CD1c-positive myeloid dendritic cell (primary cell): ENCODE measurements at regions not wholly inside any gene's neighbourhood (a gene's known extent, or its start where the extent isn't known, plus 50 kb on each side); places are given as distances from the start of the nearest gene placed in this dataset.

Experiments
- DNase-seq: peaks from one replicate; pipeline ENCODE4 v3.0.0-alpha.2; 2016; ENCODE audit errors: extremely low spot score

DNA sequence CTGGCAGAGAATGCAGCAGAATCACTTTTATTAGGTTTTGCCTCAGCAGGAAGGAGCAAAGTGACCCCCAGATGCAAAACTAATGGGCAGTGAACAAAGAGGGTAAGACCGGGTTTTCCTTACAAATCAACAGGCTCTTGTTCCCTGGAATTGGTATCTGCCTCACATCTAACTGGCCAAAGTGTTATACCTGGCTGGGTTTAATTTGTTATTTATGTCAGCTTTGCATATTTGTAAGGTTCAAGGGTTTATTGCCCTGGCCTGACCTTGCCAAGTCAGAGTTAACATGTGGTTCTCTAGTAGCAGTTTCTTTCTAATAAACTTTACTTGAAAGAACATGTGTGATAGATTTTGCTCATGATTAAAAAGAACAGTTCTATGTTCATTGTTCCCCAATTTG lies 431.7 kb upstream of the NR2F2 start:
- no peak for DNase-seq

DNA sequence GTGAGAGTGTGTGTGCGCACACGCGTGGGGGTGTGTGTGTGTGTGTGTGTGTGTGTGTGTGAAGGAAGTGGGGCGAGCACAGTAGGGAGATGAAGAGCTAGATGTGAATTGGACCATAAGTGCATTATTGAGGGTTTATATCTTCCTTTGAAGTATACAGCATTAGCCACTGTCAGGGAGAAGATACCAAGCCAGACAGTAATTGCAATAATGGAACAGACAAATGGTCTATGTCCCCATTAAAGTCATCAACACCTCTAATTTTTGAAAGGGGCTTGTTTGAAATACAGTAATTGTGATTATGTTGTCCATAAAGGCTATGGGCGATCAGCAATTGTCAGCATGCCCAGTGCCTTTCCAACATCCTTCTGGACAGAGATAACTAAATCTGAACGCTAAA lies 429.2 kb upstream of the NR2F2 start:
- DNase-seq, result no peak

DNA sequence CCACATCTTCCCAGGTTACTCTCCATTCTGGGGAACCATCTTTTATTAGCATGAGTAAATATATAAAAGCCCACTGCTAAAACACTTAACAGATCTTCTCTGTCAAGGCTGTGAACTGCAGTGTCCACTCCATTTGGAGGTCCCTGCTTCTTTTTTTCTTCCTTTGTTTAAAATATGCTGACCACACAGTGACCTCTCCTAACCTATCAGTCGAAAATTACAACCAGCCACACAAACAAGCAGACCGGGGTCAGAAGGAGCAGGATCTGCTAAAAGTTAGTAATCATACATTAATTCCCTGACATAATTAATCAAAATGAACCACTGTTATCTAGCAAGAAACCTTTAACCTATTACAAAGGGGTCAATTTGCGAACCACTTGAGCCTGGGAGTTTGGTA lies 427.9 kb upstream of the NR2F2 start:
- no peak for DNase-seq

DNA sequence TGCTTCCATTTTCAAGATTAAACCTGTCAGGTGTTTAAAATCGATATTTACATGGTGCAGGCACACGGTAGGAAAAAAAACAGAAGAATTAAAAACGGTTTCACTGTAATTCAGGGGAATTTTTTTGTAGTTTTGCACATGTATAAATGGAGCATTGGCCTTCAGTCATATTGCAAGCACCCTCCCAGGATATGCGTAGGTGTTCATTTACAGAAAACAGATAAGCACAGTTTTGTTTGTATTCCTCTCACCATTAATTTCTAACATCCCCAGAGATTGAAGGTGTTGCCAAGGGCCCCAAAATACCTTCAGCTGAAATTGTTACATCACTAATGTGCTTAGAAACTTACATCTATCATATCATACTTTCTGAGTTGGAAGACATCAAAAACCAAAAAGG lies 427.1 kb upstream of the NR2F2 start:
- no peak for DNase-seq

DNA sequence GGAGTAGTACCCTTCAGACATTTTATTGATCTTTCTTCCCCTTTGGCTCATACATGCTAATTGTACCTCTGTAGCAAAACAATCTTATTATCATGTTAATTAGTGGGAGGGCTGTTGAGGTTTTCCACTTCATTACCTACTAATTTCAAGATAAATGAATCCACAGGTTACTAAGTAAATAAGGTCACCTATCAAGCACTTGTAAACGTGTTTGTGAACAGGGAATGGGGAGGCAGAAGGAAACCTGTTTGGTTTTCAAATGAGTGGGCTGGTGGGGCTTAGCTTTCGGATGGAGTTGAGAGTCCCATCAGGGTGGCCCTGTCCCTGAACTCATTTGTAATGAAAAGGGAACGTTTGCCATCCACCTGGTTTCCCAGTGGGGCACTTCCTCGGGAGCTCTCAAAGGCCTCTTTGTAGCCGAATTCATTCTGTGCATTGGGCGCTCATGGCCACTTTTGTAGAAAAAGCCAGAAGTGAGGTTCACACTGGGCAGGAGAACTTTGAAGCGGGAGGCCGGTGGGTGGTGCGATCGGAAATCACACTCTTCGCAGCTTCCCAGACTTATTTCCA lies 419.8 kb upstream of the NR2F2 start:
- no peak for DNase-seq

DNA sequence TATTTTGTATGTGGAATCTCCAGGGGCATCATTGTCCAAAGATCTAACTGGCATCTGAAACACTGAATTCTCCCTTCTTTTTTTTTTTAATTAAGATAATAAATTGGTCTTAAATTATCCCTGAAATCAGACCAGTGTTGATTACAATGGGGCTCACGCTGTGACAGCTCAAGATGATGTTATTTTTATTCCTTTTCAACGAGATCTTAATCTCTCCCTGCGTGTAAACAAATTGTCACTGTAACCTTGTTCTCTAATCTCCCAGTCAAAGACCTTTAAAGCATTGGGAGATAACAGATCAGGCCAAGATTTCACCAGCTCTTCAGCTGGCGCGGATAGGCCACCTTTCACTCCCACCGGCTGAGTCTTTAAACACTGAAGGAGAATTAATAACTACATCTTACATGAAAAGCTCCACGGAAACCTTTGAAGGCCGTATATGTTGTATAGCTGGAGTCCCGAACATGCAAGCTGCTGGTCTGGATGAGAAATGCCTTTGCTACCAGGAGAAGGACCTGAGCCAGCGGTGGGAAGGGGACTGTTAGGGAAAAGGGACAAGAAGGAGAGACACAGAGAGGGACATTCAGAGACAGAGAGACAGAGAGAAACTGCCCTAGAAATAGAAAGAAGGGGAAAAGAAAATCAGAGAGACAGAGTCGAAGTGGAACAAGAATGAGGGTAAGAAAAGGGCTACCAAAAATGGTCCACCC lies 418.8 kb upstream of the NR2F2 start:
- DNase-seq, result no peak

DNA sequence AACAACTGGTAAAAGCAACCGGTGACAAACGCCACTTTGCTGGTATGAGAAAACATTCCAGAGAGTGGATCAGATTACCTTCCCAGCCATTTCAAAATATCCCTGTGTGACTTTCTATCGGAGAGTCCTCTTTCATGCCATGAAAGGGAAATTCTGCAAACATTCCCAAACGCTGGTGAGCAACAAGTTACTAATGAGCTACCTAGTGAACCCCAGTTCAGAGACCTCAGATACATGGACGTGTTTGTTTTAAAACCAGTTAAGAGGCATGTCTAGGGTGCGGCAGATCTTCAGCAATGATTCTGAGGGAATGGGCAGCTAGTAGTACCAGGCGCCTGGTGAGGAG lies 418.2 kb upstream of the NR2F2 start:
- DNase-seq, result no peak

DNA sequence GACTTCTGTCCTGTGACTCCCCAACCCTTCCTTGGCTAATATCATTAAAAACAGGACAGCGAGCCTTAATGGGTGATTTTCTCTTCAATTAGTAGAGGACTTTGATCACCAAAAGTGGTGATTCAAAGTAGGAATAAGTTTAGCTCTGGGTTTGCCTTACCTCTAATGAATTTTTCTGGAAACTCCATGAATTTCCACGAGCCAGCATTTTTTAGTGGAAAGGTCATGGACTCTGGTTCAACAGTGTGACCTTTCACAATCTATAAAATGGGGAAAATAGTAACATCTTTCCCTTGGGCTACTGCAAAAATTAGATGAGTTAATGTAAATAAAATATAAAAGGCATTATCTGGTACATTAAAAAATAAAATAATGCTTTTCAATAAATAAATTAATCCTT lies 417.8 kb upstream of the NR2F2 start:
- no peak for DNase-seq

DNA sequence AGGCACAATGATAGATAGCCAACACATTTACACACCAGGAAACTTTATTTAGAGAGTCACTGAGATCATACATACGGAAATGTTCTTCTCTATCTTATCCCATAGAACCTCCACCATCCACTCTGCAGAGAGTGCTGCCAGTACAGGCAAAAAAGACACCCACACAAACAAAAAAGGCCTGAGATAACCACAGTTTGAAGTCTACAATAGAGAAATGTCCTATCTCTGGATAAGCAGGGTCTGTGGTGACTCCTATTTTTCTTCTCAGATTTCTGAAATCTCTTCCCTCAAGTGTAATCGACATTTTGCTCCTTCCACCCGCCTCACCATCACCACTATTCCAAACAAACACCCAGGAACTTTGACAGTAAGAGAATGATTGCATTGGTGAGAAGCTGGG lies 413.9 kb upstream of the NR2F2 start:
- DNase-seq, result no peak

DNA sequence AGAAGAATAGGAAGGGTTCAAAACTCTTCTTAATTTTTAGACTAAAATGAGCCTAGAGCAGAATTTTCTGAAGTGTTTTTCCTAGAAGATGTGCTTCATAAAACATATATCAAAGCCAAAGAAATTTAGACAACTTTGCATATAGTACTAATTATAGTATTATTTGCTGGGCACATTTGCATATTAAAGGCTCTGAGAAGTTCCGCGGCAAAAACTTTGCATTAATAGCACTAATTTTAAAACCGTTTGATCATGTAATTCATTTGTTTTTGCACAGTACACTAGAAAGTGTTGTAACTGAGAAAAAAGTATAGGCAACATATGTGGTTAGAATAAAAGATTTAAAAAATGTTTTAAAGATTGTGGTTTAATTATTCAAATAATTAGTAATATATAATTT lies 412.0 kb upstream of the NR2F2 start:
- no peak for DNase-seq

DNA sequence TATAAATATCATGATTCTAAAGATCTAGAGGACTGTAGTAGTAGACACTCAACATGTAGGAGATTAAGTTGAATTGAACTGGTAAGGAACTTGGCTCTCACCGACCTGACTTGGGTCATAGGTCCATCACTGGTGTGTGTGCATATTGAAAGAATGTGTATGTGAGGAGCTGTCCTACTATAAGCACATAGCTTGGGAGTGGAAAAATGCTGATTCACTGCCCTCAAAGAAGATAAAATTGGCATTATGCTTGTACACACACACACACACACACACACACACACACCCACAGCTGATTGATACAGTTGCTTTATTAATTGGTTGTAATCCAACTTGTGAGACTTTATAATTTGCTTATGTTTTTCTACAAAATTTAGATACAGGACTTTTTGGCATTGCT lies 411.0 kb upstream of the NR2F2 start:
- no peak for DNase-seq

DNA sequence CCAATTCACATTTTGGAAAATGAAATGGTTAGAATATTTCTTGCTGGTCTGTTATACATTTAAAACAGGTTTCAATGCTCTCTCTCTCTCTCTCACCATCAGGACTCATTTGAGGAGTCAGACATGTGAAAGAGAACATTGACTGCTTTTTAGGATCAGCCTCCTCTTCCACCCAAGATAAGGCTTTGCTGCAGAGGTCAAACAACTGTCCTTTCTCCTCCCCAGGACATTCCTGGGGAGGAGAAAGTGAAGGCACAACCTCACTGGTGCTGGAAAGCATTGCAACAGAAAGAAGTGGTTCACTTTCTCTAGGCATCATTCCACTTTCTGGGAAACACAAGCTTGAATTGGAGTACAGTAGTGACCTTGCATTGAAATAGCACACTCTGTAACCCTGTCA lies 409.1 kb upstream of the NR2F2 start:
- DNase-seq, result no peak

DNA sequence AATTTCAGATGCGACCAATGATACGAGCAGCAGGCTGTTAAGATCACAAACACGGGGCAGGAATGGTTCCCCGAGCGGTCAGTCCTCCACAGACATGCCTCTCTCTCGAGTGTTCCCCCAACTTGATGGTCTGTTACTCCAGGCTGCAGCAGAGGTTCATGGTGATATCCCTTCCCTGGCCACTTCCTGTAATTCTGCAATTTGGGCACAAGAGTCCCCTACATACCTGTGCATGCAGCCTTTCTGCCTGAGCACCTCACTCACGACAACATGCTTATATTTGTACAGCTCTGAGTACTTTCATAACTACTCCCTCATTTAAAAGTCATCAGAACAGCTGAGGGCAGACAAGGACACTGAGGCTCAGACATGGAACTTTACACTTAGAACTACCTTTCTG lies 408.1 kb upstream of the NR2F2 start:
- no peak for DNase-seq

DNA sequence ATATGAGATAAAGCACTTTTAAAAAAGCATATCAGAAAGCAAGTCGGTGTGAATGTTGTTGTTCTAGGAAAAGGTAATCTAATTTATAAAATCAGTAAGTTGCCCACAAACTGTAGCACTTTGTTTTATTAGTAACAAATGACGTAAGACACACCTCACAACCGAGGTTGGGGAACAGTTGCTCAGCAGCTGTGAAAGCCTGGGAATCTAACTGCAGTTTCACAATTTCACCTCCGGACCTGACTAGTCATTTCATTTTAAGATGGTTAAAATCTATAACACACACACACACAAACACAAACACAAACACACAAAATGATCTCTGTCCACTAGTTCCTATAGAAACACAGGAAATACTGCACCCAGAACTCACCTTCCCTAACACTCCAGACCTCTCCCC lies 406.7 kb upstream of the NR2F2 start:
- no peak for DNase-seq

DNA sequence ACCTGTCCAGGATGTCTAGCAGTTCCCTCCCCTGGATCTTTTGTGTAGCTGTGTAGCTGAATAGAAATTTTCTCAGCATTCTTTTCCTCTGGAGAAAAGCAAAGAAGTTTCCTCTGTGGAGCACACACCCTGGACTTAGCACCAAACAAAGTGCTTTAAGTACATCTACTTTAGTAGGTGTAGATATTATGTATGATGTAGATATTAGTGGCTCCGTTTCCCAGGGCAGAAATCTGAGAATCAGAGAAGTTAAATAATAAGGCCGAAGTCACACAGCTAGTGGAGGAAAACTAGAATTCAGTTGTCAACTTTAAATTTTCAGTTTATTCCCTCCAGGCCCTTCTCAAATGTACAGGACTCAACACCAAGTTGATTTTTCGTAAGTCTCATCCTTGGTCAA lies 401.7 kb upstream of the NR2F2 start:
- no peak for DNase-seq

DNA sequence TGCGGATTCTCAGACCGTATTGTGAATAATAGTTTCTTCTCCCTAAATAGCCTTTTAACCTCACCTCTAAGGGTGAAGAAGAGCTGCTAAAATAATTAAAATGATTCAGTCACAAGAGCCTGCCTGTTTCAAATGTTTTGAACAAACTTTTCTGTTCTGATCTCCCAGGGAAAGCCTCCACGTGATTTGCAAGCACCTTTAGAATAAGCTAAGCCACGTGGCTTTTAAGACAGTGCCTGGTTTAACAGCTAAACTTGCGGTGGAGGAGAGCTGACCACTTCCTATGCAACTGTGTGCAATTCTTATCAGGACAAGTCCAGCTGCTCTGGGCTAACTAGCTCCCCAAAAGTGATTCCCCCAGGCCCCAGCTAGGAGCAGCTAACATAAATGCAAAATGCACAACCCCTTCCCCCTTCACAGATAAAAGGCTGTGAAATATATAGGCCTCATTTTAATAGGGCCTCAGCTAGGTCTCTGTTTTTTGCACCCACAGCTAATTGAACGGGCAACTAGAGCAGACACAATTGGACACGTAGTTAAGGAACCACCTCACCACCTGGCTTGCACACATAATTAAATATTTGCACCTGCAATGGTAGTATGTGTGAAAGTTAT lies 401.2 kb upstream of the NR2F2 start:
- no peak for DNase-seq

DNA sequence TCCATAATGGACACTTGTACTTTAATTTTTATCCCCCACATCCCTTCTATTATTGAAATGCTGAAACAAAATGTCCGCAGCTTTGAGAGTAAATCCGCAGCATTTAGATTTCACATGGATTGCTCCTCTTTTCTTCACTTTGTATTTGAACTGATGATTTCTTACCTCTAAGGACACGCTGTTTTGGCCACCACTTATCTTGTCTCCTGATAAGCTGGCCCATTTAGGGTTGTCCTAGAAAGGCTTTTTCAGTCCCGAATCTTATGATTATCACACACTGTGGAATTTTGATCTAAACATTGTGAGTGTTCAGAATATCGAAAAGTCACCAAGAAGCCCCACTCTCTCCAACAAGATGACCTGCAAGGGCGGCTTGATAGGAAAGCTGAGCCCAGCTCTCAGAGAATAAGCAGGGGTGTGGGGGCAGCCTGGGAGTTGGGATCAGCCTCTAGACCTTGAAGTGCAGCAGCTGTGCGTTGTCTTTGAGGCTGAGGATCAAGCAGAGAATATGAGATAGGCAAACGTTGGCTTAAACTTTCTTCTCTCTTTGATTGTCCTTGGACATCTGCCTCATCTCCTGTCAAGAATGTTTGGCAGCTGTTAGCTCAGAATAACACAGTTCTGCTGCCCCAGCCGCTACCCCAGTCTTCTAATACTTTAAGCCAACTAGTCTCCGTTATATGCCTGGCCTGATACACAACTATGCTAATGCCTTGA lies 399.7 kb upstream of the NR2F2 start:
- no peak for DNase-seq

DNA sequence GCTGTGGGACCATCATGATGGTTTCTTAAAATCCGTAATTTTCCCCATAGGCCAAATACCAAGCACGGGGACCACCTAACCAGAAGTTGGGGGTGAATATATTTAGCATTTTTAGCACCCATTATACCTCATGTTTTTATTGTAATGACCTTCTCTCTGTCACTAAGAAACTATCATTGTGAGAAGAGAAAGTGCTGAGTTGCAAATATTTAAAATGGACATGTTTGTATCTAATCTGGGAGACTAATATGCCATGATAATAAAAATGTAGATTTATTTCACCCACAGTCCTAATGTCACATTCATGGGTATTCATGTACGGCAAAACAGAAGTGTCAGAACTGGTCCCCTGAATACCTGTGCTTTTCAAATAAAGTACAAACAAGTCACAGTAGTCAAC lies 398.9 kb upstream of the NR2F2 start:
- DNase-seq, result no peak

DNA sequence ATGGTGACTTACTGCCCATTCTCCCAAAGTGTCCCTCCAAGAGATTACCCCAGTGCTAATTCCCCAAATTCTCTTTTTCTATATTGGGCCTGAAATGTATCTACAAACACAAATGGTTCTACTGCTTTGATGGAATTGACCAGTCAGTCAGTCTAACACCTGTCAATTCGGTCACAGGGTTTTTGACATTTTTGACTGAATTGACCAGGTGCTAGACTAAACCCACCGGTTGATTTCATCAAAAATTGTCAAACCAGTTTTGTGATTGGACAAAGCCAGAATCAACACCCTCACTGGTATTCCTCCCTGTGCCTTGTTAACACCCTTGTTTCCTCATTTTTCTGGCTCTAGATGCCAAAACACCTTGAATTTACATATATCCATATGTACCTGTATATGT lies 398.4 kb upstream of the NR2F2 start:
- no peak for DNase-seq

DNA sequence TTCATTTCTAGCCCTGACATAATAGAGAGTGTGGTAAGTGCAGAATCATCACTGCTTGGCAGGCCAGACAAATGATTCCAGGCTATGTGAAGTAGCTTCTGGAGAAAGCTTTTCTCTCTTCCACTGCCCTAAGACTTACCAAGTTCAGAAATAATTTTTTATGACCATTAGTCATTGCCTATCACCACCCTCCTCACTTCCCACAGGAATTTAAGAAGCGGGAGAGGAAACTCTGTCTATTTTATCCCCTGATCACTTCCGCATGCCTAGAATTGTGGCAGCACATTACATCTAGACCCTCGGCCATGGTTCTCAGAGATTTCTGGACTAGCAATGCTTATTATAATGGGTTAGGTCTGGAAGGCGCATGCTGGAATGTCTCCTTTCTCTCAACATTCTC lies 397.8 kb upstream of the NR2F2 start:
- no peak for DNase-seq

DNA sequence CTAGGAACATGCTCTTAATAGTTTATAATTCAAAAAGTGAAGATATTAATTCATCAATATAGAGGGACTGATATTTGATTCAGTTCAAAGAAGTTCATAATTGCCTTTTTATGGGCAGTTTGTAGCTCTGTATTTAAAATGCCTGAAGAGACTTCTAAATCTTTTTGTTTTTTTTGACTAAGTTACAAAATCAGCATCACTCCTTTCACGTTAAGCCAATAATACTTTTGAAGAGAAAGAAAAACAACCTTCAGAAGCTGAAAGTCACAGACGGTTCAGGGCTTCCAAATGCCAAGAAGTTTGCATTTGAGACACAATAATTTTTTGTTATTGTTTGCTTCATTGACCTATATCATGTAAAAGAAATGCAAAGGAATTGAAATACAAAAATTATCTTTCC lies 394.6 kb upstream of the NR2F2 start:
- no peak for DNase-seq

DNA sequence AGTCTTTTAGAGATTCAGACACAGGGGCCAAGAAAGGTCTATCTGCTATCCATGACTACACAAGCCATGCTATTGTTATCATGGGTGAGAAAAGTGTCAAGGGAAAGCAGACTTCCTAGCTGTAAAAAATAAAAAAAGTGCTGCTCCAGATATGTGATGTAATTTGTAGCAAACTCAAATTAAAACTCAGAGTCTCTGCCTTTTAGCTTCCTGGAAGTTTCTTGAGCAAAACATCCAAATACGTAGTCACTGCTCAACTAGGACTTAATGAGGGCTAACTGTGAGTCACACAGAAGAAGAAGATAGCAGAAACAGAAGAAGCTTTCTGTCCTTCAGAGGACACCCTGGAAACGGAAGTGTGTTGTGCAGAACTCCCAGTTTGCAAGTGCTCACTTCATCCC lies 393.4 kb upstream of the NR2F2 start:
- no peak for DNase-seq

DNA sequence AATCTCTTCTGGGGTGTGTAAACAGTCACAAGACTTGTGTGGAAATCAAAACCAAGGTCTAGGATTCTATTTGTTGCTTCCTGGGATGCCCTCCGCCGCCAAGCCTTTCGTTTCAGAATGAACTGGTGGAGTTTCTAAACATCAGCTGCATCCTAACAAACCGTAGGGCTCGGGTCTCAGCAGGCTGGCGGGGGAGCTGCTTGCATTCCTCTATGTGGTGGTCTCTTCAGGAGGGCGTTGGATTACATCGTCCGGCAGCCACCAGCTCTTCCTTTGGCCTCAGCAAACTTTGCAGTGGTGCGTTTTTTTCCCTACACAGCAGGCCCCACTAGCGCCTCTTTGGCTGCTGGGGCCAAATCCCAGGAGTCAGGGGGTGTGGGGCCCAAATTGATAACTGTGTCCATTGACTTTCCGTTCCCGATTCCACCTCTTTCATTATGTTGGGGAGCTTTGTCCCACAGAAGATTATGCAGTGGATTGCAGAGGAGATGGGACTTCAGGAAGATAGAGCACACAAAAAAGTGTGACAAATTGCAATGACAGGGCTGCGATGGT lies 390.0 kb upstream of the NR2F2 start:
- DNase-seq, result no peak
